SK-N-SH treated with all-trans-retinoic acid at 6 μM for 48 hours (cell line): ENCODE measurements at regions not wholly inside any gene's neighbourhood (a gene's known extent, or its start where the extent isn't known, plus 50 kb on each side); places are given as distances from the start of the nearest gene placed in this dataset.

Experiments
- ARNTL ChIP-seq: fragments of 450-650 bp; formaldehyde crosslinking; IDR thresholded peaks from 2 replicates; pipeline ENCODE4 v1.5.0; 2020; ENCODE audit warnings: low read depth, mild to moderate bottlenecking, moderate library complexity, borderline replicate concordance
- CREB5 ChIP-seq: fragments of 250-450 bp; sonication (Bioruptor Pico); IDR thresholded peaks from 2 replicates; pipeline ENCODE4 v1.5.1; 2020; ENCODE audit warnings: low read depth, mild to moderate bottlenecking, moderate library complexity
- OSR1 ChIP-seq: fragments of 250-450 bp; sonication (Bioruptor Pico); IDR thresholded peaks from 2 replicates; pipeline ENCODE4 v1.8.0; 2022; ENCODE audit warnings: moderate library complexity, mild to moderate bottlenecking, inconsistent platforms
- PATZ1 ChIP-seq: fragments of 250-450 bp; sonication (Bioruptor Pico); IDR thresholded peaks from 2 replicates; pipeline ENCODE4 v1.8.0; 2020; ENCODE audit warnings: mild to moderate bottlenecking, moderate library complexity, borderline replicate concordance
- POU6F1 ChIP-seq: fragments of 250-450 bp; sonication (Bioruptor Pico); IDR thresholded peaks from 2 replicates; pipeline ENCODE4 v1.8.0; 2021; ENCODE audit warnings: low read depth, mild to moderate bottlenecking, moderate library complexity, borderline replicate concordance
- PPARA ChIP-seq: fragments of 250-450 bp; sonication (Bioruptor Pico); IDR thresholded peaks from 2 replicates; pipeline ENCODE4 v1.5.0; 2020; ENCODE audit warnings: mild to moderate bottlenecking, borderline replicate concordance
- TCF4 ChIP-seq: fragments of 250-450 bp; sonication (Bioruptor Pico); IDR thresholded peaks from 2 replicates; pipeline ENCODE4 v1.8.0; 2021; ENCODE audit warnings: mild to moderate bottlenecking, moderate library complexity, borderline replicate concordance
- TOX ChIP-seq: fragments of 250-450 bp; sonication (Bioruptor Pico); IDR thresholded peaks from 2 replicates; pipeline ENCODE4 v1.8.0; 2021; ENCODE audit warnings: mild to moderate bottlenecking, moderate library complexity, borderline replicate concordance
- TSHZ2 ChIP-seq: fragments of 250-450 bp; sonication (Bioruptor Pico); IDR thresholded peaks from 2 replicates; pipeline ENCODE4 v1.5.0; 2020; ENCODE audit warnings: mild to moderate bottlenecking, moderate library complexity
- ZFP3 ChIP-seq: fragments of 250-450 bp; sonication (Bioruptor Pico); IDR thresholded peaks from 2 replicates; pipeline ENCODE4 v1.5.0; 2020; ENCODE audit warnings: mild to moderate bottlenecking, moderate library complexity
- ZFP30 ChIP-seq: fragments of 450-650 bp; formaldehyde crosslinking; IDR thresholded peaks from 2 replicates; pipeline ENCODE4 v1.5.0; 2022; ENCODE audit warnings: mild to moderate bottlenecking, moderate library complexity
- ZNF70 ChIP-seq: fragments of 450-650 bp; formaldehyde crosslinking; IDR thresholded peaks from 2 replicates; pipeline ENCODE4 v1.5.0; 2020; ENCODE audit warnings: mild to moderate bottlenecking, moderate library complexity
- ZNF8 ChIP-seq: fragments of 450-650 bp; formaldehyde crosslinking; IDR thresholded peaks from 2 replicates; pipeline ENCODE4 v1.5.0; 2020; ENCODE audit warnings: mild to moderate bottlenecking, moderate library complexity

GRCh38 chr9:31124389-31124788 lies 1260.1 kb upstream of the ACO1 start:
- TF ChIP-seq ARNTL (CRISPR knock-in tag) (no peak), PPARA (CRISPR knock-in tag) (no peak), TCF4 (no peak), ZNF70 (CRISPR knock-in tag) (no peak), ZFP30 (CRISPR knock-in tag) (no peak), ZNF8 (CRISPR knock-in tag) (no peak), CREB5 (CRISPR knock-in tag) (no peak), TOX (no peak), ZFP3 (CRISPR knock-in tag) (no peak), TSHZ2 (CRISPR knock-in tag) (no peak), OSR1 (CRISPR knock-in tag) (no peak), PATZ1 (CRISPR knock-in tag) (no peak), POU6F1 (no peak)
